ENCODE measurements at regions not wholly inside any gene's neighbourhood (a gene's known extent, or its start where the extent isn't known, plus 50 kb on each side); places are given as distances from the start of the nearest gene placed in this dataset.

- ATAC-seq (no peak), FAIRE-seq (no peak), DNase-seq (peak in 1 of 6 donors; percentile 35)
- Histone ChIP-seq H3K4me1 (no peaks in the 10 kb centered on the region), H3K27me3 (no peaks in the 10 kb centered on the region), H3K36me3 (no peaks in the 10 kb centered on the region), H3K4me3 (no peak overlapping the region), H3K27ac (no peak overlapping the region), H3K9me3 (no peaks in the 10 kb centered on the region)
- 48 to 56% methylated on average over 7 to 8 of the region's 8 CpGs for WGBS, 2 donors
- TF ChIP-seq, protein P1, sequence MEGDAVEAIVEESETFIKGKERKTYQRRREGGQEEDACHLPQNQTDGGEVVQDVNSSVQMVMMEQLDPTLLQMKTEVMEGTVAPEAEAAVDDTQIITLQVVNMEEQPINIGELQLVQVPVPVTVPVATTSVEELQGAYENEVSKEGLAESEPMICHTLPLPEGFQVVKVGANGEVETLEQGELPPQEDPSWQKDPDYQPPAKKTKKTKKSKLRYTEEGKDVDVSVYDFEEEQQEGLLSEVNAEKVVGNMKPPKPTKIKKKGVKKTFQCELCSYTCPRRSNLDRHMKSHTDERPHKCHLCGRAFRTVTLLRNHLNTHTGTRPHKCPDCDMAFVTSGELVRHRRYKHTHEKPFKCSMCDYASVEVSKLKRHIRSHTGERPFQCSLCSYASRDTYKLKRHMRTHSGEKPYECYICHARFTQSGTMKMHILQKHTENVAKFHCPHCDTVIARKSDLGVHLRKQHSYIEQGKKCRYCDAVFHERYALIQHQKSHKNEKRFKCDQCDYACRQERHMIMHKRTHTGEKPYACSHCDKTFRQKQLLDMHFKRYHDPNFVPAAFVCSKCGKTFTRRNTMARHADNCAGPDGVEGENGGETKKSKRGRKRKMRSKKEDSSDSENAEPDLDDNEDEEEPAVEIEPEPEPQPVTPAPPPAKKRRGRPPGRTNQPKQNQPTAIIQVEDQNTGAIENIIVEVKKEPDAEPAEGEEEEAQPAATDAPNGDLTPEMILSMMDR (IDR thresholded peaks at IDR 0.05): no peak
- intact Hi-C loops (cut with DNase I): no loop called here
Observed at GRCh38 chr13:90427322-90428272, 919.9 kb upstream of the MIR17HG start.

GRCh38 chr13:90428522-90429210 lies 918.8 kb upstream of the MIR17HG start:
- WGBS, 2 donors: 94 to 98% methylated on average over 9 to 12 of the region's 12 CpGs
- no peaks in the 10 kb centered on the region for H3K27me3 ChIP-seq
- no peak for FAIRE-seq
- no peaks in the 10 kb centered on the region for H3K4me1 ChIP-seq
- no peak for DNase-seq
- intact Hi-C loops (cut with DNase I): no loop called here
- H3K36me3 ChIP-seq: no peaks in the 10 kb centered on the region
- H3K9me3 ChIP-seq: no peaks in the 10 kb centered on the region
- H3K27ac ChIP-seq: no peak overlapping the region
- H3K4me3 ChIP-seq: no peak overlapping the region
- ATAC-seq: no peak
- TF ChIP-seq, protein P1 (IDR thresholded peaks at IDR 0.05): no peak

GRCh38 chr13:90430127-90430526 lies 917.4 kb upstream of the MIR17HG start:
- TF ChIP-seq, protein P1 (IDR thresholded peaks at IDR 0.05): no peak
- Histone ChIP-seq H3K27ac (no peak overlapping the region), H3K27me3 (no peaks in the 10 kb centered on the region), H3K36me3 (no peaks in the 10 kb centered on the region), H3K9me3 (no peaks in the 10 kb centered on the region), H3K4me1 (no peaks in the 10 kb centered on the region), H3K4me3 (no peak overlapping the region)
- no peak for ATAC-seq
- intact Hi-C loops (cut with DNase I): no loop called here
- no peak for FAIRE-seq
- WGBS, 2 donors: 30 to 42% methylated on average over 2 of the region's 2 CpGs
- no peak for DNase-seq

GRCh38 chr13:90436697-90437096 lies 910.8 kb upstream of the MIR17HG start:
- WGBS, 2 donors: 88 to 93% methylated on average over 4 of the region's 4 CpGs
- TF ChIP-seq, protein P1 (IDR thresholded peaks at IDR 0.05): no peak

More at GRCh38 chr13:90436697-90437096, 910.8 kb upstream of the MIR17HG start:
- Histone ChIP-seq H3K27me3 (no peaks in the 10 kb centered on the region), H3K36me3 (no peaks in the 10 kb centered on the region), H3K4me3 (no peak overlapping the region), H3K4me1 (no peaks in the 10 kb centered on the region), H3K9me3 (no peaks in the 10 kb centered on the region), H3K27ac (no peak overlapping the region)
- no peak for FAIRE-seq
- no peak for ATAC-seq
- intact Hi-C loops (cut with DNase I): no loop called here
- no peak for DNase-seq
